Keratinocyte (primary cell): ENCODE measurements at regions not wholly inside any gene's neighbourhood (a gene's known extent, or its start where the extent isn't known, plus 50 kb on each side); places are given as distances from the start of the nearest gene placed in this dataset.

ENCODE experiments used
- DNase-seq: peaks from one replicate; pipeline ENCODE4 v3.0.0-alpha.2; 2011; ENCODE audit warnings: low read depth, missing footprints, low spot score
- FAIRE-seq: peaks from 2 replicates; lab custom pipeline; 2011; peaks lifted over from hg19 to GRCh38; lab: Jason Lieb, UNC
- H2AFZ ChIP-seq: 2 replicates; pipeline ENCODE4 v1.6.0; 2012; ENCODE audit warnings: low read length, control low read depth, inconsistent platforms; ENCODE audit not compliant: control insufficient read depth
- H3K27ac ChIP-seq: 2 replicates; pipeline ENCODE4 v1.5.1; 2011; ENCODE audit warnings: low read length; ENCODE audit not compliant: control insufficient read depth, insufficient read depth
- H3K27me3 ChIP-seq: 3 replicates; pipeline ENCODE4 v1.6.0; 2011; ENCODE audit warnings: low read length; ENCODE audit not compliant: control insufficient read depth, insufficient read depth; ENCODE audit errors: extremely low read depth
- H3K36me3 ChIP-seq, 2 experiments: 2 replicates in 1 of 2; 3 replicates in 1 of 2; pipeline ENCODE4 v1.5.1; 2011; ENCODE audit warnings: low read length in 2 of 2, mild to moderate bottlenecking in 1 of 2; ENCODE audit not compliant: control insufficient read depth in 2 of 2, insufficient read depth in 2 of 2; ENCODE audit errors: extremely low read depth in 1 of 2
- H3K4me1 ChIP-seq: 3 replicates; pipeline ENCODE4 v1.5.1; 2011; ENCODE audit warnings: low read length; ENCODE audit not compliant: control insufficient read depth, insufficient read depth; ENCODE audit errors: extremely low read depth
- H3K4me2 ChIP-seq: 3 replicates; pipeline ENCODE4 v1.6.0; 2011; ENCODE audit warnings: low read depth, low read length; ENCODE audit not compliant: control insufficient read depth, insufficient read depth; ENCODE audit errors: extremely low read depth
- H3K4me3 ChIP-seq, 3 experiments: fragments of 200-600 bp in 1 of 3; sonication (generic) in 1 of 3; 2 replicates in 2 of 3; 3 replicates in 1 of 3; pipeline ENCODE4 v1.5.1; 2011 to 2016; ENCODE audit warnings: low read length in 3 of 3, mild to moderate bottlenecking in 3 of 3, control low read depth in 2 of 3, inconsistent platforms in 1 of 3, low read depth in 1 of 3, mixed read lengths in 1 of 3, mixed run types in 1 of 3, moderate library complexity in 1 of 3; ENCODE audit not compliant: control insufficient read depth in 2 of 3, insufficient read depth in 2 of 3; ENCODE audit errors: extremely low read depth in 1 of 3
- H3K79me2 ChIP-seq: 2 replicates; pipeline ENCODE4 v1.6.0; 2012; ENCODE audit warnings: low read length; ENCODE audit not compliant: control insufficient read depth, insufficient read depth
- H3K9ac ChIP-seq: 3 replicates; pipeline ENCODE4 v1.6.0; 2011; ENCODE audit warnings: low read length; ENCODE audit not compliant: control insufficient read depth, insufficient read depth; ENCODE audit errors: extremely low read depth
- H3K9me1 ChIP-seq: 3 replicates; pipeline ENCODE4 v1.6.0; 2011; ENCODE audit warnings: low read length; ENCODE audit not compliant: control insufficient read depth, insufficient read depth; ENCODE audit errors: extremely low read depth
- H3K9me3 ChIP-seq: 2 replicates; pipeline ENCODE4 v1.5.1; 2012; ENCODE audit warnings: low read depth, low read length; ENCODE audit not compliant: control insufficient read depth
- H4K20me1 ChIP-seq: 3 replicates; pipeline ENCODE4 v1.6.0; 2011; ENCODE audit warnings: low read length; ENCODE audit not compliant: control insufficient read depth, insufficient read depth; ENCODE audit errors: extremely low read depth
- CTCF ChIP-seq, 3 experiments: IDR thresholded peaks in 1 of 3; conservative IDR thresholded peaks in 1 of 3; optimal IDR thresholded peaks in 1 of 3; 2 replicates in 2 of 3; 3 replicates in 1 of 3; pipeline versions ENCODE3 to v1.5.1; 2011; ENCODE audit warnings: low read length in 3 of 3, mild to moderate bottlenecking in 3 of 3, moderate library complexity in 2 of 3, control low read depth in 1 of 3, inconsistent platforms in 1 of 3; ENCODE audit not compliant: insufficient read depth in 2 of 3; ENCODE audit errors: extremely low read depth in 1 of 3
- EZH2 ChIP-seq: IDR thresholded peaks from one replicate; pipeline ENCODE4 v1.6.1; 2012; ENCODE audit warnings: inconsistent platforms, mild to moderate bottlenecking, low read length, moderate library complexity
- dilution Hi-C: fragments of 300-500 bp; cut with MboI; formaldehyde crosslinking; loops from one replicate; pipeline ENCODE4 v1.7.0; 2020; ENCODE audit warnings: low sequenced_read_pairs; ENCODE audit not compliant: extremely low pct_ligation_motif_present

DNA sequence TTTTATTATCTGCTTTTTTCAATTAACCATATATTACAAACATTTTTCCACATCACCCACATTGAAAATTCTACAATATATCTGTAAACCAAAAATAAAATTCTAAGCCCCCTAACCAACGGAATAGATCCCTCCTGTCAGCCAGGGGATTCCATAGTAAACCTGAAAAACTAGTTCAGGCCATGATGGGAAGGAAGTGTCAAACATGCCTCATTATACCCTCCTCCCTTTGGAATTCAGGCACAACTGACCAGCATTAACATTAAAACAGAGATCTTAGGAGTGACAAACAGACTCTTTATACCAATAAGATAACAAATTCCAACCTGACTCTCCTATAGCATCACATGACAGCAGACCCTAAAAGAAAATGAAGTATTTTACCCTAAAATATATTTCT, 113.7 kb upstream of the DMRT1 start:
- FAIRE-seq (no peak), DNase-seq (no peak)
- no peak overlapping the region for H3K4me2 ChIP-seq
- no peaks in the 10 kb centered on the region for H3K27me3 ChIP-seq
- no peak overlapping the region for H3K4me3 ChIP-seq
- peaks cover 27 to 31% of the 10 kb centered on the region in 2 experiments for H3K36me3 ChIP-seq
- H3K79me2 ChIP-seq = peaks cover 40% of the 10 kb centered on the region
- dilution Hi-C loops = no loop called here
- H3K27ac ChIP-seq = no peak overlapping the region
- H3K4me1 ChIP-seq = peaks cover 3% of the 10 kb centered on the region
- no peaks in the 10 kb centered on the region for H4K20me1 ChIP-seq
- no peak overlapping the region for H2AFZ ChIP-seq
- no peak for TF ChIP-seq EZH2
- TF ChIP-seq CTCF (optimal IDR thresholded peaks at IDR 0.05 in 1 of 3, IDR thresholded peaks at IDR 0.05 in 1 of 3, conservative IDR thresholded peaks at IDR 0.05 in 1 of 3; ENCODE audit: extremely low read depth in 1 of 3, insufficient read depth in 2 of 3, low read length in 3 of 3) = no peak
- no peak overlapping the region for H3K9ac ChIP-seq
- H3K9me3 ChIP-seq = no peaks in the 10 kb centered on the region
- no peaks in the 10 kb centered on the region for H3K9me1 ChIP-seq

GRCh38 chr9:728535-728934, 113.0 kb upstream of the DMRT1 start:
- FAIRE-seq = no peak
- TF ChIP-seq EZH2 (no peak), CTCF (optimal IDR thresholded peaks at IDR 0.05 in 1 of 3, IDR thresholded peaks at IDR 0.05 in 1 of 3, conservative IDR thresholded peaks at IDR 0.05 in 1 of 3; ENCODE audit: extremely low read depth in 1 of 3, insufficient read depth in 2 of 3, low read length in 3 of 3) (no peak)
- no peaks in the 10 kb centered on the region for H4K20me1 ChIP-seq
- dilution Hi-C loops = no loop called here
- peaks cover 3% of the 10 kb centered on the region for H3K4me1 ChIP-seq
- no peak overlapping the region for H3K9ac ChIP-seq
- no peak overlapping the region for H3K27ac ChIP-seq
- H3K9me3 ChIP-seq = no peaks in the 10 kb centered on the region
- no peak overlapping the region for H3K4me3 ChIP-seq
- H3K4me2 ChIP-seq = no peak overlapping the region
- H3K36me3 ChIP-seq = peaks cover 27 to 31% of the 10 kb centered on the region in 2 experiments
- H3K27me3 ChIP-seq = no peaks in the 10 kb centered on the region
- H3K79me2 ChIP-seq = peaks cover 33% of the 10 kb centered on the region
- no peak overlapping the region for H2AFZ ChIP-seq
- no peak for DNase-seq
- H3K9me1 ChIP-seq = no peaks in the 10 kb centered on the region
